Gastroesophageal sphincter (tissue), 4 donors: ENCODE measurements at regions not wholly inside any gene's neighbourhood (a gene's known extent, or its start where the extent isn't known, plus 50 kb on each side); places are given as distances from the start of the nearest gene placed in this dataset.
A peak's percentile ranks its signal among the peaks of the same experiment; 100 is the strongest.

Experiments
- ATAC-seq: fragments of 150-250 bp; one replicate; pipeline ENCODE4 v1.9.1; 2016; ENCODE audit warnings: mild to moderate bottlenecking, moderate library complexity
- H3K27ac ChIP-seq, 4 donors: fragments of 200-600 bp; sonication (generic) in 3 of 4; 1 replicate in 3 of 4; 2 replicates in 1 of 4; pipeline ENCODE4 v1.5.1; 2016 to 2019
- H3K27me3 ChIP-seq: fragments of 200-600 bp; sonication (generic); one replicate; pipeline ENCODE4 v1.5.1; 2019
- H3K36me3 ChIP-seq, 2 donors: fragments of 200-600 bp; sonication (generic); one replicate each; pipeline ENCODE4 v1.5.1; 2019; ENCODE audit warnings: control low read depth in 1 of 2
- H3K4me1 ChIP-seq, 3 donors: fragments of 200-600 bp; sonication (generic); 1 replicate in 2 of 3; 2 replicates in 1 of 3; pipeline ENCODE4 v1.5.1; 2016 to 2019; ENCODE audit warnings: control low read depth in 2 of 3
- H3K4me3 ChIP-seq, 2 donors: fragments of 200-600 bp; sonication (generic); one replicate each; pipeline ENCODE4 v1.5.1; 2019; ENCODE audit warnings: mild to moderate bottlenecking in 1 of 2, moderate library complexity in 1 of 2
- H3K9me3 ChIP-seq, 3 donors: fragments of 200-600 bp; sonication (generic); one replicate each; pipeline ENCODE4 v1.5.1; 2017 to 2019; ENCODE audit warnings: control low read depth in 2 of 3
- EP300 ChIP-seq: sonication (generic); formaldehyde crosslinking; IDR thresholded peaks from one replicate; pipeline ENCODE4 v1.6.1; 2017; ENCODE audit warnings: antibody characterized with exemption, mild to moderate bottlenecking
- POLR2A ChIP-seq, 2 donors: fragments of 450-650 bp; IDR thresholded peaks; one replicate each; pipeline ENCODE4 v1.6.1; 2017; ENCODE audit warnings: antibody characterized with exemption in 2 of 2, mild to moderate bottlenecking in 2 of 2, moderate library complexity in 1 of 2
- POLR2AphosphoS5 ChIP-seq: sonication (generic); formaldehyde crosslinking; IDR thresholded peaks from one replicate; pipeline ENCODE4 v1.6.1; 2017; ENCODE audit warnings: antibody characterized with exemption
- WGBS, 2 donors: methylation state at CpG; one replicate each; pipeline ENCODE4 v1.1.5; 2018; ENCODE audit warnings: low coverage in 1 of 2; 5-methylcytosine and 5-hydroxymethylcytosine counted together
- TF ChIP-seq, protein P1 (sequence below), 4 experiments: fragments of 200-600 bp in 2 of 4; fragments of 450-650 bp in 2 of 4; sonication (generic) in 1 of 4; IDR thresholded peaks; one replicate each; pipeline ENCODE4 v1.5.1; 2017 to 2019; ENCODE audit warnings: antibody characterized with exemption in 4 of 4, mild to moderate bottlenecking in 2 of 4, moderate library complexity in 2 of 4

DNA sequence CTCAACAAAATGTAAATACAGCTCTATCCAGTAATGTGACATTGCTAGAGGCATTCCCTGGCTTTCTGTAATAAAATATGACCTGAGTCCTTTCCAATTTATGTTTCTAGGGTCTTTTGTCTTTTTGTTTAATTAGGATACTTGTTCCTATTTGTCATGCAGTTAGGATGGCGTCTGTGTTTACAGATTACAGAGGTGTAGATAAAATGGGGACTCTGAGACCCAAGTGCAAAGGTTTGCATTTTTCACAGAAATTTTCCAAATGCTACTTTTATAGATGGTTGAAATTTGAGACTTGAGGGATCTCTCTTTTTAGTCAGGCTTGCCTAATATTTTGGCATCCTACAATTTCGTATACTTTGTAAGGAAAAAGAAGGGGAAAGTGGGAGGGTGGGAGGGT lies 332.4 kb downstream of the PTEN start:
- Histone ChIP-seq H3K9me3 (no peaks in the 10 kb centered on the region), H3K27ac (peak overlapping the region in 1 of 4 donors; percentile 15), H3K36me3 (no peaks in the 10 kb centered on the region), H3K4me1 (peaks cover 0 to 5% (median 0%) of the 10 kb centered on the region in 3 donors), H3K4me3 (no peak overlapping the region), H3K27me3 (no peaks in the 10 kb centered on the region)
- TF ChIP-seq POLR2AphosphoS5 (no peak), POLR2A (IDR thresholded peaks at IDR 0.05) (no peak)
- TF ChIP-seq, protein P1, sequence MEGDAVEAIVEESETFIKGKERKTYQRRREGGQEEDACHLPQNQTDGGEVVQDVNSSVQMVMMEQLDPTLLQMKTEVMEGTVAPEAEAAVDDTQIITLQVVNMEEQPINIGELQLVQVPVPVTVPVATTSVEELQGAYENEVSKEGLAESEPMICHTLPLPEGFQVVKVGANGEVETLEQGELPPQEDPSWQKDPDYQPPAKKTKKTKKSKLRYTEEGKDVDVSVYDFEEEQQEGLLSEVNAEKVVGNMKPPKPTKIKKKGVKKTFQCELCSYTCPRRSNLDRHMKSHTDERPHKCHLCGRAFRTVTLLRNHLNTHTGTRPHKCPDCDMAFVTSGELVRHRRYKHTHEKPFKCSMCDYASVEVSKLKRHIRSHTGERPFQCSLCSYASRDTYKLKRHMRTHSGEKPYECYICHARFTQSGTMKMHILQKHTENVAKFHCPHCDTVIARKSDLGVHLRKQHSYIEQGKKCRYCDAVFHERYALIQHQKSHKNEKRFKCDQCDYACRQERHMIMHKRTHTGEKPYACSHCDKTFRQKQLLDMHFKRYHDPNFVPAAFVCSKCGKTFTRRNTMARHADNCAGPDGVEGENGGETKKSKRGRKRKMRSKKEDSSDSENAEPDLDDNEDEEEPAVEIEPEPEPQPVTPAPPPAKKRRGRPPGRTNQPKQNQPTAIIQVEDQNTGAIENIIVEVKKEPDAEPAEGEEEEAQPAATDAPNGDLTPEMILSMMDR (IDR thresholded peaks at IDR 0.05), result no peak
- 12 to 43% methylated on average over 2 of the region's 2 CpGs for WGBS, 2 donors
- ATAC-seq, result no peak

DNA sequence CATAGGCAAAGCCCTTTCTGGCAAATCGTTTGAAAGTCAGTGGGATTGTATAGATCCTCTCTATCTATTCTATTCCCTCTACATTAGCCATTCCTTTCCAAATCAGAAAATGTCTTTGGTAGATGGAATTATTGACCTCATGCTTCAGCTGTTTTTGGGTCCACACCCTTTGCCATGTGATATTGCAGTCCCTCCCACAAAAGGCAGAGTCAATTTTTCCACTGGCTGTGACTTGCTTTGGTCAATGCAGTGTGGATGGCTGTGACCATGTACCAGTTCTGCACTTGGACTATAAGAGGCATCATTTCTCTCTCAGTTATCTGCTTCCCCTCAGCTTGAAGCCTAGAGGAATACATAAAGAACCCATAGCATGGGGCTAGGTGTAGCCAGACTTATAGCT lies 332.9 kb downstream of the PTEN start:
- no peak for ATAC-seq
- no peaks in the 10 kb centered on the region for H3K27me3 ChIP-seq
- no peak overlapping the region for H3K4me3 ChIP-seq
- H3K4me1 ChIP-seq, result peaks cover 0 to 5% (median 0%) of the 10 kb centered on the region in 3 donors
- H3K27ac ChIP-seq, result peak overlapping the region in 1 of 4 donors; percentile 13
- H3K9me3 ChIP-seq, result no peaks in the 10 kb centered on the region
- no peaks in the 10 kb centered on the region for H3K36me3 ChIP-seq
- TF ChIP-seq, protein P1 (IDR thresholded peaks at IDR 0.05), result no peak
- 13 to 16% methylated on average over 1 of the region's 1 CpG for WGBS, 2 donors

DNA sequence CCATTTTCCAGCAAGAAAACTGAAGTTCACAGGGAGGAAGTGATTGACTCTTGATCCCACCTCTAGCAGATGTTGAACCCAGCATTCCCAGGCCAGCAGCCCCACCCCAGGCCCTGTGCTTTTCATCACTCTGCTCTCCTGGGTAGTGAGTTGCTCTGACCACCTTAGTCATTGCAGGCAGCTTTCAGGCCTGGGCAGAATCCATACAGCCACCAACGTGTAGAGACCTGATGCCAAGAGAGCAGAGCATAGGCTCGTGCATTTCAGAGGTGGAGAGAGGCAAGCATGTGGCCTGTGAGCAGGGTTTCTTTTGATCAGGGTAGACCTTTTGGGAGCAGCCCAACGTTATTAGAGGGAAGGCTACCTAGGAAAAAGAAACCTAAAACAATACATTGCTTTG lies 334.6 kb downstream of the PTEN start:
- Histone ChIP-seq H3K27ac (no peak overlapping the region), H3K4me1 (peaks cover 0 to 5% (median 0%) of the 10 kb centered on the region in 3 donors), H3K27me3 (peaks cover 3% of the 10 kb centered on the region), H3K9me3 (no peaks in the 10 kb centered on the region), H3K36me3 (no peaks in the 10 kb centered on the region), H3K4me3 (no peak overlapping the region)
- 73 to 75% methylated on average over 1 to 2 of the region's 3 CpGs for WGBS, 2 donors
- no peak for ATAC-seq
- no peak for TF ChIP-seq EP300
- TF ChIP-seq, protein P1 (IDR thresholded peaks at IDR 0.05), result no peak
- TF ChIP-seq POLR2AphosphoS5, result no peak
- no peak for TF ChIP-seq POLR2A (IDR thresholded peaks at IDR 0.05)

DNA sequence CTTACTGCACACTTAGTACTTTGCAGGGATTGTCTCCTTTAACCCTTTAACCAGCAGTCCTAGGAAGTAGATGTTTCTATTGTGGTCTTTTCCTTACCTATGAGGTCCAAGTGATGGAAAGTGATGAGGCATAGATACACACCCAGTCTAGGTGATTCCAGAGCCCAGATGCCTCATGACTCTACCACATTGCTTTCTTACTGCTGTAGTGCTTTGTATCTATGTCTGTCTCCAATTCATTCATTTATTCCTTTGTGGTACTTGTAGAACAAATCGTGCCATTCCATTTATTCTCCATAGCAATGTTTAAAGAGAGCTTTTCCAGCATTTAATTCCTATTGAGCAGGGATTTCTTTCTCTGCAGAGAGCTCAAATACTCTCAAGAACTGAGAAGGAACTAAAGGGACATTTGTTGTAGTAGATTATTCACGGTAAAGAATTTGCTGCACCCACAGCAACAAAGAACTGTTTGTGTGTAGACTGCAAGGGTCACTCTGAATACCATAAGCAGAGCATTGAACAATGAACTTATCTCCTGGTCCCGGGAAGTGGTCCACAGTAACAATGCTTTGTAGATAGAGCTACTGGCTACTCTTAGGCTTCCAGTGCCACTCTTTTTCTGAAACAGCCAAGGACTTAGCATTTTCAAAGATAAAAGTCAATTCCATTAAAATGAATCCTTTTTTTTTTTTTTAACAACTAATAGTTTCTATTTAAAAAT lies 337.0 kb downstream of the PTEN start:
- 40 to 74% methylated on average over 1 to 3 of the region's 3 CpGs for WGBS, 2 donors
- no peak for TF ChIP-seq EP300
- no peak for TF ChIP-seq POLR2A (IDR thresholded peaks at IDR 0.05)
- TF ChIP-seq POLR2AphosphoS5, result no peak
- TF ChIP-seq, protein P1 (IDR thresholded peaks at IDR 0.05), result no peak

DNA sequence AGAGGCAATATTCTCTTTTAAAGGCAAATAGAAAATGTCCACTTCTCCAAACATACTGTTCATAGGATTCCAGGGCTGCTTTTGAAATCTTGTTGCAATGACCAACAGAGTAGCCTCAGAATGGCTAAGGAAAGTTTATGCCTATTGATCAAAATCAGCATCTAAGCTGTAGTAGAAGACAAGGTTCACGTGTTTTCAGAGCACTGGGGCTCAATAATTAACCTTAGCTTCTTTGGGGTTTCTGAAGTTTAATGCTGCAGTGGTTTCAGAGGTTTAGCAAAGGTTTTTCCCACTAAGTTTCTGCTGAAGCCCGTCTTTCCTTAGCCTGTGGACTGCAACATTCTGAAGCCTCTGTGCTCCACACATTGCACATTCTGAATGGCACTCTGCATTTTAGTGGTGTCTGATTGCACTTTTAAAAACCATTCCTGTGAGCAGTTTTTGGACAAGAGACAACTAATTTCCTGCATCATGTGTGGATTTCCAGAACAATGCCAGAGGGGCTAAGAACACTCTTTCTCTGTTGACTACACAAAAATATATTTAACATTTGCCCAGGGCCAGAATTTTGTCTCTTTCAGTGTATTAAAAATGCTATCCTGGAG lies 342.5 kb downstream of the PTEN start:
- ATAC-seq, result no peak
- Histone ChIP-seq H3K27me3 (peaks cover 3% of the 10 kb centered on the region), H3K9me3 (no peaks in the 10 kb centered on the region), H3K4me3 (no peak overlapping the region), H3K36me3 (no peaks in the 10 kb centered on the region), H3K27ac (no peak overlapping the region), H3K4me1 (peaks cover 0 to 10% (median 0%) of the 10 kb centered on the region in 3 donors)
- TF ChIP-seq, protein P1 (IDR thresholded peaks at IDR 0.05), result no peak
- TF ChIP-seq EP300, result no peak
- TF ChIP-seq POLR2A (IDR thresholded peaks at IDR 0.05), result no peak
- TF ChIP-seq POLR2AphosphoS5, result no peak
- WGBS, 2 donors, result 86 to 90% methylated on average over 1 to 2 of the region's 2 CpGs

More for the DNA sequence above, 337.0 kb downstream of the PTEN start:
- no peaks in the 10 kb centered on the region for H3K36me3 ChIP-seq
- peaks cover 3% of the 10 kb centered on the region for H3K27me3 ChIP-seq
- peaks cover 0 to 5% (median 0%) of the 10 kb centered on the region in 3 donors for H3K4me1 ChIP-seq
- no peaks in the 10 kb centered on the region for H3K9me3 ChIP-seq
- H3K4me3 ChIP-seq, result no peak overlapping the region
- no peak overlapping the region for H3K27ac ChIP-seq
- no peak for ATAC-seq
